Superior temporal gyrus (tissue), 1 donor: ENCODE measurements at regions not wholly inside any gene's neighbourhood (a gene's known extent, or its start where the extent isn't known, plus 50 kb on each side); places are given as distances from the start of the nearest gene placed in this dataset.

Source experiments
- DNase-seq: peaks from one replicate; pipeline ENCODE4 v3.0.0-alpha.2; 2016; ENCODE audit errors: extremely low spot score

GRCh38 chr20:51217347-51218045 is 194.6 kb upstream of the KCNG1 start:
- no peak for DNase-seq

- DNase-seq = no peak
These were observed 193.9 kb upstream of the KCNG1 start for GRCh38 chr20:51216850-51217249.

GRCh38 chr20:51212816-51213215 is 189.9 kb upstream of the KCNG1 start:
- no peak for DNase-seq

- DNase-seq = no peak
These were observed 188.3 kb upstream of the KCNG1 start for GRCh38 chr20:51211191-51211590.

- DNase-seq = no peak
These were observed 187.2 kb upstream of the KCNG1 start for GRCh38 chr20:51210084-51210483.

- DNase-seq = no peak
These were observed 185.3 kb upstream of the KCNG1 start for GRCh38 chr20:51208162-51208561.

- no peak for DNase-seq
These were observed 183.2 kb upstream of the KCNG1 start for GRCh38 chr20:51206032-51206662.

GRCh38 chr20:51204794-51205193 is 181.9 kb upstream of the KCNG1 start:
- DNase-seq = no peak

- DNase-seq = no peak
These were observed 181.3 kb upstream of the KCNG1 start for GRCh38 chr20:51204051-51204715.

GRCh38 chr20:51202304-51202703 is 179.4 kb upstream of the KCNG1 start:
- no peak for DNase-seq

GRCh38 chr20:51199920-51200319 is 177.0 kb upstream of the KCNG1 start:
- no peak for DNase-seq

- DNase-seq = no peak
These were observed 176.1 kb upstream of the KCNG1 start for GRCh38 chr20:51198876-51199523.

- DNase-seq = no peak
These were observed 175.3 kb upstream of the KCNG1 start for GRCh38 chr20:51198238-51198637.

- no peak for DNase-seq
These were observed 174.2 kb upstream of the KCNG1 start for GRCh38 chr20:51196991-51197651.

- DNase-seq = no peak
These were observed 173.1 kb upstream of the KCNG1 start for GRCh38 chr20:51195990-51196389.

GRCh38 chr20:51195419-51195901 is 172.6 kb upstream of the KCNG1 start:
- no peak for DNase-seq

GRCh38 chr20:51193066-51193772 is 170.3 kb upstream of the KCNG1 start:
- no peak for DNase-seq

GRCh38 chr20:51190783-51191180 is 167.9 kb upstream of the KCNG1 start:
- no peak for DNase-seq

- no peak for DNase-seq
These were observed 167.2 kb upstream of the KCNG1 start for GRCh38 chr20:51189814-51190782.

GRCh38 chr20:51188941-51189340 is 166.0 kb upstream of the KCNG1 start:
- no peak for DNase-seq
